OCI-LY1 (cell line): ENCODE measurements at regions not wholly inside any gene's neighbourhood (a gene's known extent, or its start where the extent isn't known, plus 50 kb on each side); places are given as distances from the start of the nearest gene placed in this dataset.

ENCODE experiments used
- H2AFZ ChIP-seq: fragments of 200-600 bp; sonication (generic), shearing (Covaris generic); 2 replicates; pipeline ENCODE4 v1.6.0; 2014; ENCODE audit warnings: antibody characterized with exemption, mild to moderate bottlenecking, low read length
- H3F3A ChIP-seq: fragments of 200-600 bp; sonication (generic), shearing (Covaris generic); 2 replicates; pipeline ENCODE4 v1.6.0; 2014; ENCODE audit warnings: mild to moderate bottlenecking, antibody characterized with exemption, low read length, moderate library complexity; ENCODE audit not compliant: insufficient read depth
- H3K27ac ChIP-seq: fragments of 200-600 bp; sonication (generic); 2 replicates; pipeline ENCODE4 v1.5.1; 2014; ENCODE audit warnings: low read length, mixed run types, mild to moderate bottlenecking, low read depth; ENCODE audit not compliant: poor library complexity, severe bottlenecking
- H3K27me3 ChIP-seq: fragments of 200-600 bp; sonication (generic); 2 replicates; pipeline ENCODE4 v1.6.0; 2014; ENCODE audit warnings: antibody characterized with exemption, mild to moderate bottlenecking, low read length, moderate library complexity; ENCODE audit not compliant: insufficient read depth
- H3K36me3 ChIP-seq: fragments of 200-600 bp; sonication (generic); 2 replicates; pipeline ENCODE4 v1.6.1; 2014; ENCODE audit warnings: mild to moderate bottlenecking, antibody characterized with exemption, low read length, moderate library complexity, mixed read lengths; ENCODE audit not compliant: insufficient read depth
- H3K4me1 ChIP-seq: fragments of 200-600 bp; sonication (generic); 2 replicates; pipeline ENCODE4 v1.5.1; 2014; ENCODE audit warnings: mild to moderate bottlenecking, low read length, moderate library complexity; ENCODE audit not compliant: insufficient read depth, severe bottlenecking
- H3K4me2 ChIP-seq: fragments of 200-600 bp; sonication (generic), shearing (Covaris generic); 2 replicates; pipeline ENCODE4 v1.6.1; 2014; ENCODE audit warnings: low read length
- H3K4me3 ChIP-seq: fragments of 200-600 bp; sonication (generic); 2 replicates; pipeline ENCODE4 v1.5.1; 2014; ENCODE audit warnings: low read length, low read depth, mild to moderate bottlenecking, mixed read lengths; ENCODE audit not compliant: poor library complexity, severe bottlenecking
- H3K79me2 ChIP-seq: fragments of 200-600 bp; shearing (Covaris generic); 2 replicates; pipeline ENCODE4 v1.6.1; 2016; ENCODE audit warnings: mixed run types, low read length, mixed read lengths; ENCODE audit not compliant: insufficient read depth
- H3K9ac ChIP-seq: fragments of 200-600 bp; sonication (generic), shearing (Covaris generic); 2 replicates; pipeline ENCODE4 v1.6.1; 2014; ENCODE audit warnings: mild to moderate bottlenecking, low read length, mixed read lengths
- H3K9me2 ChIP-seq: fragments of 200-600 bp; sonication (generic), shearing (Covaris generic); 2 replicates; pipeline ENCODE4 v1.6.1; 2014; ENCODE audit warnings: low read depth, mild to moderate bottlenecking, low read length, mixed read lengths
- H3K9me3 ChIP-seq: fragments of 200-600 bp; shearing (Covaris generic); 2 replicates; pipeline ENCODE4 v1.6.1; 2014; ENCODE audit warnings: low read length, mixed read lengths
- H4K20me1 ChIP-seq: fragments of 200-600 bp; sonication (generic), shearing (Covaris generic); 2 replicates; pipeline ENCODE4 v1.6.0; 2016; ENCODE audit warnings: mild to moderate bottlenecking, low read length; ENCODE audit not compliant: insufficient read depth
- EZH2 ChIP-seq: fragments of 200-600 bp; sonication (generic), shearing (Covaris generic); IDR thresholded peaks from 2 replicates; pipeline ENCODE4 v1.8.0; 2017; ENCODE audit warnings: borderline replicate concordance, mixed run types, mild to moderate bottlenecking, antibody characterized with exemption, low read length, moderate library complexity, mixed read lengths
- TF ChIP-seq, protein P1 (sequence below): fragments of 200-600 bp; sonication (generic), shearing (Covaris generic); IDR thresholded peaks from 2 replicates; pipeline ENCODE4 v1.5.1; 2017; ENCODE audit warnings: mild to moderate bottlenecking, antibody characterized with exemption, low read length, moderate library complexity, mixed read lengths

DNA sequence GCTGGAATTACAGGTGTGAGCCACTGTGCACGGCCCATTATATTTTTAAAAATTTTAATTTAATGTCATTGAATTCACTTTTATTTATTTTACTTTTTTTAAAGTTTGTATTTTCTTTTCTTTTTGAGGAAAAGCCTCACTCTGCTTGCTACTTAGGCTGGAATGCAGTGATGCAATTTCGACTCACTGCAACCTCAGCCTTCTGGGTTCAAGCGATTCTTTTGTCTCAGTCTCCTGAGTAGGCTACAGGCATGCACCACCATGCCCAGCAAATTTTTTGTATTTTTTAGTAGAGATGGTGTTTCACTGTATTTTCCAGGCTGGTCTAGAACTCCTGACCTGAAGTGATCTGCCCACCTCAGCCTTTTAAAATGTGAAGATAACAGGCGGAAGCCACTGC, 277.5 kb upstream of the HSFY2 start:
- no peak overlapping the region for H3K4me3 ChIP-seq
- H3K9me2 ChIP-seq: no peaks in the 10 kb centered on the region
- no peaks in the 10 kb centered on the region for H4K20me1 ChIP-seq
- no peak for TF ChIP-seq EZH2
- H3K4me1 ChIP-seq: no peaks in the 10 kb centered on the region
- H3K9me3 ChIP-seq: no peaks in the 10 kb centered on the region
- no peaks in the 10 kb centered on the region for H3F3A ChIP-seq
- H3K79me2 ChIP-seq: no peaks in the 10 kb centered on the region
- H3K27ac ChIP-seq: no peak overlapping the region
- no peak overlapping the region for H3K4me2 ChIP-seq
- H3K36me3 ChIP-seq: no peaks in the 10 kb centered on the region
- no peaks in the 10 kb centered on the region for H3K27me3 ChIP-seq
- H3K9ac ChIP-seq: no peak overlapping the region
- H2AFZ ChIP-seq: no peak overlapping the region

DNA sequence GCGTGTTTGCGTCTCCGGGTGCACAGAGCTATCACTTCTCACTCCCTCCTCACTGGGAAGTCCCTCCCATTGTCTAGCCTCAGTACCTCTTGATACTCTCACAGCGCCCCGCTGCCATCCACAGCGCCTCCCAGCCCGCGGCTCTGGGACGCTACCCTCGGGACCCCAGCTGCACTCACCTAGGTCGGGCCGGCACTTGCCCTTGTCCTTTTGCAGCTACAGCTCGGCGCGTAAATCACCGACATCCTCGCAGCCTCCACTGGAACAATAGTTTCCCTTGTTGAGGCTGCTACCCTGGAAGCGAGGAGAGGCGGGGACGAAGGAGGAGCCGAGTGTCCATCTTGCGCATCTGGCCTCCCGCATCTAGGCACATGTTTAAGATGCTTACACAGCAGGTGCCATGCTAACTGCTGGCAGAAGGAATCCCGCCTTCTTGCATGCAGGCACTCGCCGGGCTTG, 269.5 kb upstream of the HSFY2 start:
- Histone ChIP-seq H3K36me3 (no peaks in the 10 kb centered on the region), H3K9ac (no peak overlapping the region), H2AFZ (no peak overlapping the region), H3K4me3 (no peak overlapping the region), H4K20me1 (no peaks in the 10 kb centered on the region), H3K9me3 (no peaks in the 10 kb centered on the region), H3K79me2 (no peaks in the 10 kb centered on the region), H3K27ac (no peak overlapping the region), H3K27me3 (no peaks in the 10 kb centered on the region), H3F3A (no peaks in the 10 kb centered on the region), H3K4me1 (no peaks in the 10 kb centered on the region), H3K9me2 (no peaks in the 10 kb centered on the region), H3K4me2 (no peak overlapping the region)
- TF ChIP-seq EZH2: no peak
- TF ChIP-seq, protein P1, sequence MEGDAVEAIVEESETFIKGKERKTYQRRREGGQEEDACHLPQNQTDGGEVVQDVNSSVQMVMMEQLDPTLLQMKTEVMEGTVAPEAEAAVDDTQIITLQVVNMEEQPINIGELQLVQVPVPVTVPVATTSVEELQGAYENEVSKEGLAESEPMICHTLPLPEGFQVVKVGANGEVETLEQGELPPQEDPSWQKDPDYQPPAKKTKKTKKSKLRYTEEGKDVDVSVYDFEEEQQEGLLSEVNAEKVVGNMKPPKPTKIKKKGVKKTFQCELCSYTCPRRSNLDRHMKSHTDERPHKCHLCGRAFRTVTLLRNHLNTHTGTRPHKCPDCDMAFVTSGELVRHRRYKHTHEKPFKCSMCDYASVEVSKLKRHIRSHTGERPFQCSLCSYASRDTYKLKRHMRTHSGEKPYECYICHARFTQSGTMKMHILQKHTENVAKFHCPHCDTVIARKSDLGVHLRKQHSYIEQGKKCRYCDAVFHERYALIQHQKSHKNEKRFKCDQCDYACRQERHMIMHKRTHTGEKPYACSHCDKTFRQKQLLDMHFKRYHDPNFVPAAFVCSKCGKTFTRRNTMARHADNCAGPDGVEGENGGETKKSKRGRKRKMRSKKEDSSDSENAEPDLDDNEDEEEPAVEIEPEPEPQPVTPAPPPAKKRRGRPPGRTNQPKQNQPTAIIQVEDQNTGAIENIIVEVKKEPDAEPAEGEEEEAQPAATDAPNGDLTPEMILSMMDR: no peak

DNA sequence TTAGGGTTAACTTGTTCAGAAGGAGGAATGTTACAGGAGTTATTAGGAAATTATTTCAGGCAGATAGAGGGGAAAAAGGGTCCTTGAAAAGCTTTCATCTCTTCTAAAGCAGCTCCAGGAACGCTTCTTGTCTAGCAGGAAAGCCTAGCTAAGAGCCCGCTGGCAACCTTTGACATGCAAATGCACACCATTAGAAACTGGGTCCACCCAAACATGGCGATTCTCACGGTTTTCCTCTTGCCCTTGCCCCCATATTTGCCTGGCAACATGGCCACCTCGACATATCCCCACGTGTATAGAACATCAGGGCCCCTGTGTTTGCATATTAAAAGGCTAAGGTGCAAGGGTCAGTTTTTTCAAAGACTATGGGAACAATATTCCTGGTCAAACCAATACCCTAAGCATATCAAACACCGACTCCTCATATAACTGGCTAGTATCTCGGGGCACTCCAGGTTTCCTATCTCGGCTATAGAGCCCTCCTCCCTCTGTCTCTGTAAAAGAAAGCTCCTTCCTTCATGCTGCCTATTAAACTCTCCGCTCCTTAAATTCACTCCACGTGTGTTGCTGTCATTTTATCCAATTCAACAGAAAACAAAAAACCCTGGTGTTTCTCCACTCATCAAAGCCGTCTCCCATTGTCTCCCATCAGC, 268.9 kb upstream of the HSFY2 start:
- H3K4me3 ChIP-seq: no peak overlapping the region
- no peaks in the 10 kb centered on the region for H3K36me3 ChIP-seq
- H3K27me3 ChIP-seq: no peaks in the 10 kb centered on the region
- no peaks in the 10 kb centered on the region for H3F3A ChIP-seq
- no peaks in the 10 kb centered on the region for H4K20me1 ChIP-seq
- H3K9me3 ChIP-seq: no peaks in the 10 kb centered on the region
- H3K9me2 ChIP-seq: no peaks in the 10 kb centered on the region
- TF ChIP-seq, protein P1: no peak
- TF ChIP-seq EZH2: no peak
- H3K4me1 ChIP-seq: no peaks in the 10 kb centered on the region
- no peak overlapping the region for H3K4me2 ChIP-seq
- no peaks in the 10 kb centered on the region for H3K79me2 ChIP-seq
- no peak overlapping the region for H3K9ac ChIP-seq
- H2AFZ ChIP-seq: no peak overlapping the region
- H3K27ac ChIP-seq: no peak overlapping the region

DNA sequence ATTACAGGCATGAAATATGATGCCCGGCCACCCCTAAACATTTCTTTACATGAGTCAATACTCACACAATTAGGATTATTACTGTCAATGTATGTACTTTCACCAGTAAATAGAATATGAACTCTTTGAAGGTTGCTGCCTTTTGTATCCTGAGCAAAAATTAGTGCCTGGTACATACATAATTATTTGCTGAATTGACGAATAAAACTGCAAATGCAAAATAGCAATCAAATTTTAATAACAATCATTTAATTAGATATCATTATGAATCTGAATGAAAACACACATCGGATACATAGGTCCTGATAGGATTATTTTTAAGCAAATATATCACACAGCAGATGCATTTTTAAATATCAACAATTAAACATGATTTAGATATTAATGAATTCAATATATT, 253.1 kb upstream of the HSFY2 start:
- H3K4me1 ChIP-seq: no peaks in the 10 kb centered on the region
- H3K79me2 ChIP-seq: no peaks in the 10 kb centered on the region
- no peak overlapping the region for H3K4me3 ChIP-seq
- H2AFZ ChIP-seq: no peak overlapping the region
- no peaks in the 10 kb centered on the region for H3K27me3 ChIP-seq
- H3K27ac ChIP-seq: no peak overlapping the region
- H3K9me3 ChIP-seq: no peaks in the 10 kb centered on the region
- no peak overlapping the region for H3K4me2 ChIP-seq
- no peak overlapping the region for H3K9ac ChIP-seq
- H4K20me1 ChIP-seq: no peaks in the 10 kb centered on the region
- H3K36me3 ChIP-seq: no peaks in the 10 kb centered on the region
- no peaks in the 10 kb centered on the region for H3K9me2 ChIP-seq
- no peak for TF ChIP-seq EZH2
- TF ChIP-seq, protein P1: no peak
- H3F3A ChIP-seq: no peaks in the 10 kb centered on the region
